OCI-LY7 (cell line): ENCODE measurements at regions not wholly inside any gene's neighbourhood (a gene's known extent, or its start where the extent isn't known, plus 50 kb on each side); places are given as distances from the start of the nearest gene placed in this dataset.

ENCODE experiments used
- BruUV-seq: library from RNA; stranded (reverse); fragments of 400-500 nt; replicated peaks from 2 replicates; lab custom pipeline; 2021; lab: Mats Ljungman, UMichigan
- CTCF ChIA-PET: fragments of 300-600 bp; sonication (Branson Sonifier 250); formaldehyde crosslinking; loops from one replicate; lab custom pipeline; 2022; ENCODE audit warnings: antibody characterized with exemption; ENCODE audit not compliant: unreplicated experiment; lab: Charles Lee
- POLR2A ChIA-PET: fragments of 300-600 bp; sonication (Branson Sonifier 250); formaldehyde crosslinking; loops from one replicate; lab custom pipeline; 2022; ENCODE audit warnings: antibody characterized with exemption; lab: Charles Lee
- DNase-seq: peaks from one replicate; pipeline ENCODE4 v3.0.0-alpha.2; 2015; ENCODE audit warnings: low spot score
- H2AFZ ChIP-seq: fragments of 200-600 bp; sonication (generic), shearing (Covaris generic); 2 replicates; pipeline ENCODE4 v1.6.1; 2014; ENCODE audit warnings: mild to moderate bottlenecking, antibody characterized with exemption, low read length, moderate library complexity
- H3K27ac ChIP-seq: fragments of 200-600 bp; sonication (generic); 2 replicates; pipeline ENCODE4 v1.5.1; 2014; ENCODE audit warnings: mixed run types, low read depth, mild to moderate bottlenecking, moderate library complexity, low read length, inconsistent platforms; ENCODE audit not compliant: poor library complexity, severe bottlenecking
- H3K36me3 ChIP-seq: fragments of 200-600 bp; sonication (generic); 2 replicates; pipeline ENCODE4 v1.6.1; 2014; ENCODE audit warnings: mild to moderate bottlenecking, antibody characterized with exemption, low read length, moderate library complexity, mixed read lengths; ENCODE audit not compliant: insufficient read depth
- H3K4me1 ChIP-seq: fragments of 200-600 bp; sonication (generic); 2 replicates; pipeline ENCODE4 v1.5.1; 2014; ENCODE audit warnings: mild to moderate bottlenecking, low read length; ENCODE audit not compliant: insufficient read depth, poor library complexity, severe bottlenecking
- H3K4me2 ChIP-seq: fragments of 200-600 bp; sonication (generic); 2 replicates; pipeline ENCODE4 v1.6.1; 2014; ENCODE audit warnings: mild to moderate bottlenecking, low read length
- H3K4me3 ChIP-seq: fragments of 200-600 bp; sonication (generic); 2 replicates; pipeline ENCODE4 v1.5.1; 2014; ENCODE audit warnings: mild to moderate bottlenecking, low read depth, low read length; ENCODE audit not compliant: poor library complexity, severe bottlenecking
- H3K79me2 ChIP-seq: fragments of 200-600 bp; sonication (generic); 2 replicates; pipeline ENCODE4 v1.6.1; 2016; ENCODE audit warnings: low read depth, mild to moderate bottlenecking, low read length, moderate library complexity, mixed read lengths; ENCODE audit not compliant: insufficient read depth
- H3K9me2 ChIP-seq: fragments of 200-600 bp; sonication (generic); 2 replicates; pipeline ENCODE4 v1.6.1; 2016; ENCODE audit warnings: mild to moderate bottlenecking, low read length, mixed read lengths; ENCODE audit not compliant: insufficient read depth
- H3K9me3 ChIP-seq: fragments of 200-600 bp; sonication (generic); 2 replicates; pipeline ENCODE4 v1.6.1; 2014; ENCODE audit warnings: mild to moderate bottlenecking, mixed run types, low read length, mixed read lengths
- H4K20me1 ChIP-seq: fragments of 200-600 bp; sonication (generic); 2 replicates; pipeline ENCODE4 v1.6.1; 2014; ENCODE audit warnings: mild to moderate bottlenecking, antibody characterized with exemption, low read length, moderate library complexity, mixed read lengths; ENCODE audit not compliant: insufficient read depth
- CTCF ChIP-seq: fragments of 200-600 bp; sonication (generic); conservative IDR thresholded peaks from 2 replicates; pipeline ENCODE4 v1.5.1; 2014; ENCODE audit warnings: mild to moderate bottlenecking, antibody characterized with exemption, low read length, moderate library complexity, mixed read lengths
- EZH2phosphoT487 ChIP-seq: fragments of 200-600 bp; sonication (generic); IDR thresholded peaks from 2 replicates; pipeline ENCODE4 v1.6.1; 2018; ENCODE audit warnings: low read depth, borderline replicate concordance, mild to moderate bottlenecking, mixed run types, antibody characterized with exemption, low read length, moderate library complexity, mixed read lengths
- intact Hi-C: fragments of 100-400 bp; cut with micrococcal nuclease; formaldehyde crosslinking; loops from one replicate; pipeline ENCODE4 v1.10.0; 2022; ENCODE audit not compliant: unreplicated experiment

GRCh38 chr18:44331656-44332570 lies 348.8 kb upstream of the SETBP1 start:
- no peaks in the 10 kb centered on the region for H3K36me3 ChIP-seq
- BruUV-seq = no TSS peak
- no peaks in the 10 kb centered on the region for H3K9me2 ChIP-seq
- H3K4me2 ChIP-seq = no peak overlapping the region
- no peak for DNase-seq
- no peaks in the 10 kb centered on the region for H3K9me3 ChIP-seq
- POLR2A ChIA-PET = no interaction called here
- H3K79me2 ChIP-seq = no peaks in the 10 kb centered on the region
- H2AFZ ChIP-seq = no peak overlapping the region
- no peaks in the 10 kb centered on the region for H4K20me1 ChIP-seq
- no peaks in the 10 kb centered on the region for H3K4me1 ChIP-seq
- H3K4me3 ChIP-seq = no peak overlapping the region
- CTCF ChIA-PET = no interaction called here
- H3K27ac ChIP-seq = no peak overlapping the region
- intact Hi-C loops = no loop called here
- TF ChIP-seq CTCF = no peak
- TF ChIP-seq EZH2phosphoT487 = no peak

- no peaks in the 10 kb centered on the region for H3K9me3 ChIP-seq
- TF ChIP-seq EZH2phosphoT487 (no peak), CTCF (no peak)
- no peaks in the 10 kb centered on the region for H3K4me1 ChIP-seq
- CTCF ChIA-PET = no interaction called here
- no peaks in the 10 kb centered on the region for H3K79me2 ChIP-seq
- POLR2A ChIA-PET = no interaction called here
- no peak overlapping the region for H3K4me3 ChIP-seq
- no peak for DNase-seq
- H3K27ac ChIP-seq = no peak overlapping the region
- H3K36me3 ChIP-seq = no peaks in the 10 kb centered on the region
- intact Hi-C loops = no loop called here
- BruUV-seq = no TSS peak
- H4K20me1 ChIP-seq = no peaks in the 10 kb centered on the region
- H2AFZ ChIP-seq = no peak overlapping the region
- no peaks in the 10 kb centered on the region for H3K9me2 ChIP-seq
- H3K4me2 ChIP-seq = no peak overlapping the region
Observed at GRCh38 chr18:44341759-44342158, 338.9 kb upstream of the SETBP1 start.

- Histone ChIP-seq H3K79me2 (no peaks in the 10 kb centered on the region), H3K9me3 (no peaks in the 10 kb centered on the region), H3K4me1 (no peaks in the 10 kb centered on the region), H4K20me1 (no peaks in the 10 kb centered on the region), H2AFZ (no peak overlapping the region), H3K4me2 (no peak overlapping the region), H3K36me3 (no peaks in the 10 kb centered on the region), H3K4me3 (no peak overlapping the region), H3K9me2 (no peaks in the 10 kb centered on the region), H3K27ac (no peak overlapping the region)
- no peak for DNase-seq
- CTCF ChIA-PET = no interaction called here
- no peak for TF ChIP-seq EZH2phosphoT487
- no peak for TF ChIP-seq CTCF
- POLR2A ChIA-PET = no interaction called here
- intact Hi-C loops = no loop called here
- no TSS peak for BruUV-seq
Observed at GRCh38 chr18:44342162-44342561, 338.5 kb upstream of the SETBP1 start.
